Ovary (tissue), 7 donors: ENCODE measurements at regions not wholly inside any gene's neighbourhood (a gene's known extent, or its start where the extent isn't known, plus 50 kb on each side); places are given as distances from the start of the nearest gene placed in this dataset.

ENCODE experiments used
- DNase-seq, 5 donors: peaks; one replicate each; pipeline ENCODE4 v3.0.0-alpha.2; 2019 to 2020
- H3K27ac ChIP-seq, 2 donors: fragments of 200-600 bp; one replicate each; pipeline versions ENCODE4 v1.5.1 to v1.8.0; 2019 to 2022
- H3K27me3 ChIP-seq: fragments of 200-600 bp; one replicate; pipeline ENCODE4 v1.8.0; 2022
- H3K36me3 ChIP-seq: fragments of 200-600 bp; sonication (generic); one replicate; pipeline ENCODE4 v1.5.1; 2019
- H3K4me1 ChIP-seq: one replicate; pipeline ENCODE4 v1.8.1; 2013; ENCODE audit warnings: mild to moderate bottlenecking, moderate library complexity; ENCODE audit not compliant: insufficient read depth
- H3K4me3 ChIP-seq: fragments of 200-600 bp; sonication (generic); one replicate; pipeline ENCODE4 v1.5.1; 2017
- H3K9me3 ChIP-seq, 2 donors: fragments of 200-600 bp in 1 of 2; sonication (generic) in 1 of 2; one replicate each; pipeline versions ENCODE4 v1.5.1 to v1.8.1; 2013 to 2019; ENCODE audit warnings: mild to moderate bottlenecking in 1 of 2, moderate library complexity in 1 of 2
- CTCF ChIP-seq, 3 donors: fragments of 450-650 bp in 2 of 3; fragments of 200-600 bp in 1 of 3; IDR thresholded peaks; one replicate each; pipeline versions ENCODE4 v1.5.1 to v1.8.0; 2016 to 2022; ENCODE audit warnings: antibody characterized with exemption in 3 of 3, mild to moderate bottlenecking in 1 of 3
- EP300 ChIP-seq: sonication (generic); formaldehyde crosslinking; IDR thresholded peaks from one replicate; pipeline ENCODE4 v1.6.1; 2017; ENCODE audit warnings: antibody characterized with exemption
- POLR2A ChIP-seq: fragments of 450-650 bp; IDR thresholded peaks from one replicate; pipeline ENCODE4 v1.6.1; 2017; ENCODE audit warnings: antibody characterized with exemption, mild to moderate bottlenecking, moderate library complexity
- WGBS, 3 donors: extraction: QIAGEN DNeasy Blood & Tissue Kit in 1 of 3; methylation state at CpG; one replicate each; pipeline versions ENCODE4 v1.1.5 to v1.1.7; 2013 to 2017; 5-methylcytosine and 5-hydroxymethylcytosine counted together
- intact Hi-C, 4 donors: fragments of 100-400 bp; cut with DNase I; formaldehyde crosslinking; loops; one replicate each; pipeline versions ENCODE4 v1.11.0 to v1.15.1; 2022 to 2023
- donor health status: DM: no; HTN: no; CAD: no; lungs with moderate emphysema.
- donor health status: DM: no; HTN: no; CAD: no.
- donor health status: Bipolar disorder and iron deficiency.
- donor health status: DM: no; HTN: no; CAD: no.
- donor health status: DM: yes; HTN: yes; CAD: no.

- intact Hi-C loops = no loop called here
- Histone ChIP-seq H3K27me3 (no peaks in the 10 kb centered on the region), H3K27ac (no peak overlapping the region), H3K9me3 (no peaks in the 10 kb centered on the region), H3K36me3 (no peaks in the 10 kb centered on the region), H3K4me1 (no peaks in the 10 kb centered on the region), H3K4me3 (no peak overlapping the region)
- TF ChIP-seq EP300 = no peak
- TF ChIP-seq CTCF (IDR thresholded peaks at IDR 0.05) = no peak
- TF ChIP-seq POLR2A = no peak
- no peak for DNase-seq
- 59 to 65% (median 63%) methylated on average over 3 of the region's 3 CpGs for WGBS, 3 donors
These were observed 419.1 kb upstream of the KLHL4 start for GRCh38 chrX:87098477-87098876.

GRCh38 chrX:87105131-87105530, 412.5 kb upstream of the KLHL4 start:
- WGBS, 3 donors = 39 to 48% (median 43%) methylated on average over 1 of the region's 1 CpG
- TF ChIP-seq CTCF (IDR thresholded peaks at IDR 0.05) = no peak
- no peak for TF ChIP-seq POLR2A
- TF ChIP-seq EP300 = no peak
- intact Hi-C loops = no loop called here
- no peaks in the 10 kb centered on the region for H3K9me3 ChIP-seq
- no peak overlapping the region for H3K27ac ChIP-seq
- DNase-seq = no peak
- H3K4me3 ChIP-seq = no peak overlapping the region
- H3K4me1 ChIP-seq = no peaks in the 10 kb centered on the region
- H3K36me3 ChIP-seq = no peaks in the 10 kb centered on the region
- H3K27me3 ChIP-seq = no peaks in the 10 kb centered on the region

GRCh38 chrX:87110142-87110541, 407.5 kb upstream of the KLHL4 start:
- 59 to 89% (median 84%) methylated on average over 2 of the region's 2 CpGs for WGBS, 3 donors
- Histone ChIP-seq H3K36me3 (no peaks in the 10 kb centered on the region), H3K4me1 (no peaks in the 10 kb centered on the region), H3K27ac (no peak overlapping the region), H3K27me3 (no peaks in the 10 kb centered on the region), H3K4me3 (no peak overlapping the region), H3K9me3 (no peaks in the 10 kb centered on the region)
- TF ChIP-seq POLR2A (no peak), CTCF (IDR thresholded peaks at IDR 0.05) (no peak), EP300 (no peak)
- no peak for DNase-seq
- intact Hi-C loops = no loop called here

GRCh38 chrX:87140800-87141483, 376.7 kb upstream of the KLHL4 start:
- Histone ChIP-seq H3K27ac (no peak overlapping the region), H3K36me3 (no peaks in the 10 kb centered on the region), H3K4me3 (no peak overlapping the region), H3K9me3 (no peaks in the 10 kb centered on the region), H3K4me1 (no peaks in the 10 kb centered on the region), H3K27me3 (no peaks in the 10 kb centered on the region)
- TF ChIP-seq CTCF (IDR thresholded peaks at IDR 0.05) (no peak), POLR2A (no peak), EP300 (no peak)
- no peak for DNase-seq
- intact Hi-C loops = no loop called here
- WGBS, 3 donors = 64 to 74% (median 70%) methylated on average over 18 of the region's 18 CpGs
